ES-I3 (cell line): ENCODE measurements at regions not wholly inside any gene's neighbourhood (a gene's known extent, or its start where the extent isn't known, plus 50 kb on each side); places are given as distances from the start of the nearest gene placed in this dataset.

ENCODE experiments used
- H3K36me3 ChIP-seq: 2 replicates; pipeline ENCODE4 v1.6.1; 2013; ENCODE audit warnings: mild to moderate bottlenecking, low read length, control low read depth, moderate library complexity; ENCODE audit not compliant: insufficient read depth
- H3K4me1 ChIP-seq: 2 replicates; pipeline ENCODE4 v1.6.1; 2013; ENCODE audit warnings: mild to moderate bottlenecking, control low read depth, low read length; ENCODE audit not compliant: insufficient read depth
- H3K9ac ChIP-seq: 2 replicates; pipeline ENCODE4 v1.6.1; 2013; ENCODE audit warnings: low read depth, mild to moderate bottlenecking, low read length, moderate library complexity
- H3K9me3 ChIP-seq: 2 replicates; pipeline ENCODE4 v1.6.1; 2013; ENCODE audit warnings: mild to moderate bottlenecking, low read length, moderate library complexity; ENCODE audit not compliant: control insufficient read depth, insufficient read depth

DNA sequence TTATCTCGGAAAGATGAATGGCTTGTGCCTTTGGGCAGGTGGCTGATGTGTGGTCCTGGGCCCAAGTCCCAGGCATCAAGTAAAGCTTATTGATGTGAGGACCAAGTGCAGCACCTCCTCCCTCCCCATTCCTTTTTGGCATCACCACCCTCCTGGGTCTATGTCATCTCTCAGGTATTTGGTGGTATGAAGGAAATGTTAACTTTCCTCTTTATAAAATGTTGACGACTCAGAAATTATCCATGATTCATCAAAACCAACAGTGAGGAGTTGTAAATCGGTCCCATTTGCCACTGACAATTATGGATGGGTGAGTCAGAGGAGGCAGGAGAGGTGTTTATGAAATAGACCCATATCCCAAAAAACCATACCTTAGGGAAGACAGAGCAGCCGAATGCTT is 229.4 kb upstream of the GATB start:
- Histone ChIP-seq H3K9ac (no peak overlapping the region), H3K4me1 (peaks cover 22% of the 10 kb centered on the region), H3K36me3 (no peaks in the 10 kb centered on the region)

GRCh38 chr4:151988591-151988990 is 227.8 kb upstream of the GATB start:
- no peaks in the 10 kb centered on the region for H3K36me3 ChIP-seq
- H3K4me1 ChIP-seq: peaks cover 22% of the 10 kb centered on the region
- no peak overlapping the region for H3K9ac ChIP-seq
- H3K9me3 ChIP-seq: no peaks in the 10 kb centered on the region

More for the DNA sequence above, 229.4 kb upstream of the GATB start:
- no peaks in the 10 kb centered on the region; the same call in 1 of the 2 replicates for H3K9me3 ChIP-seq

- no peak overlapping the region for H3K9ac ChIP-seq
- peaks cover 14% of the 10 kb centered on the region for H3K4me1 ChIP-seq
- no peaks in the 10 kb centered on the region for H3K36me3 ChIP-seq
- H3K9me3 ChIP-seq: no peaks in the 10 kb centered on the region
These were observed 226.8 kb upstream of the GATB start for GRCh38 chr4:151987606-151988005.

GRCh38 chr4:151983854-151984253 is 223.0 kb upstream of the GATB start:
- no peaks in the 10 kb centered on the region for H3K36me3 ChIP-seq
- no peaks in the 10 kb centered on the region for H3K4me1 ChIP-seq
- no peak overlapping the region for H3K9ac ChIP-seq
- H3K9me3 ChIP-seq: no peaks in the 10 kb centered on the region

- no peak overlapping the region for H3K9ac ChIP-seq
- H3K9me3 ChIP-seq: peaks cover 13% of the 10 kb centered on the region
- H3K36me3 ChIP-seq: no peaks in the 10 kb centered on the region
- no peaks in the 10 kb centered on the region for H3K4me1 ChIP-seq
These were observed 219.0 kb upstream of the GATB start for GRCh38 chr4:151979819-151980218.

GRCh38 chr4:151968643-151969042 is 207.8 kb upstream of the GATB start:
- no peaks in the 10 kb centered on the region for H3K9me3 ChIP-seq
- H3K9ac ChIP-seq: no peak overlapping the region
- H3K36me3 ChIP-seq: no peaks in the 10 kb centered on the region
- H3K4me1 ChIP-seq: no peaks in the 10 kb centered on the region

GRCh38 chr4:151967074-151967473 is 206.3 kb upstream of the GATB start:
- no peak overlapping the region for H3K9ac ChIP-seq
- H3K4me1 ChIP-seq: no peaks in the 10 kb centered on the region
- H3K36me3 ChIP-seq: no peaks in the 10 kb centered on the region
- H3K9me3 ChIP-seq: no peaks in the 10 kb centered on the region

GRCh38 chr4:151962138-151962823 is 201.5 kb upstream of the GATB start:
- H3K9me3 ChIP-seq: no peaks in the 10 kb centered on the region
- no peak overlapping the region for H3K9ac ChIP-seq
- H3K4me1 ChIP-seq: peaks cover 2% of the 10 kb centered on the region
- no peaks in the 10 kb centered on the region; the same call in 1 of the 2 replicates for H3K36me3 ChIP-seq

- Histone ChIP-seq H3K9ac (no peak overlapping the region), H3K4me1 (peaks cover 5% of the 10 kb centered on the region), H3K9me3 (no peaks in the 10 kb centered on the region), H3K36me3 (no peaks in the 10 kb centered on the region; the same call in 1 of the 2 replicates)
These were observed 200.6 kb upstream of the GATB start for GRCh38 chr4:151961456-151961855.

GRCh38 chr4:151960449-151961230 is 199.8 kb upstream of the GATB start:
- Histone ChIP-seq H3K9me3 (no peaks in the 10 kb centered on the region), H3K9ac (no peak overlapping the region), H3K4me1 (peaks cover 5% of the 10 kb centered on the region), H3K36me3 (no peaks in the 10 kb centered on the region; the same call in 1 of the 2 replicates)

DNA sequence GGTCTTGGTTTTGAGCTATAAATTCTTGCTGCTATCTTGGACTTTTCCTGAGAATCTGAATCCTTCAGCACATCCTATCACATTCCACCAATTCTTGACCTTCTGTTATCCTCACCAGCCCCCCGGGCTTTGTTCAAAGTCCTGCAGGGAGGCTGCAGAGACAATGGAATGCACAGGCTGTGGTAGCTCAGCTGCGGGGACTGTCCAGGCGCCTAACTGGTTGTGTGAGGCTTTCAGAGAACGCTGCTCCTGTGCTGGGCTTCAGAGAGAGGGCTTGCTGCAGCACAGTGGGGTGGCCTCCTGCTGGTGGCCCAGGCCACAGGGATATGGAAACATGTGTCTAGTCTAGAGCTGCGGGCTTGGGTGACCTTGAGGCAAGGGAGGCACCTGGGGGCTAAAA is 196.3 kb upstream of the GATB start:
- Histone ChIP-seq H3K9me3 (no peaks in the 10 kb centered on the region), H3K36me3 (no peaks in the 10 kb centered on the region; the same call in 1 of the 2 replicates), H3K9ac (no peak overlapping the region), H3K4me1 (peaks cover 5% of the 10 kb centered on the region)

DNA sequence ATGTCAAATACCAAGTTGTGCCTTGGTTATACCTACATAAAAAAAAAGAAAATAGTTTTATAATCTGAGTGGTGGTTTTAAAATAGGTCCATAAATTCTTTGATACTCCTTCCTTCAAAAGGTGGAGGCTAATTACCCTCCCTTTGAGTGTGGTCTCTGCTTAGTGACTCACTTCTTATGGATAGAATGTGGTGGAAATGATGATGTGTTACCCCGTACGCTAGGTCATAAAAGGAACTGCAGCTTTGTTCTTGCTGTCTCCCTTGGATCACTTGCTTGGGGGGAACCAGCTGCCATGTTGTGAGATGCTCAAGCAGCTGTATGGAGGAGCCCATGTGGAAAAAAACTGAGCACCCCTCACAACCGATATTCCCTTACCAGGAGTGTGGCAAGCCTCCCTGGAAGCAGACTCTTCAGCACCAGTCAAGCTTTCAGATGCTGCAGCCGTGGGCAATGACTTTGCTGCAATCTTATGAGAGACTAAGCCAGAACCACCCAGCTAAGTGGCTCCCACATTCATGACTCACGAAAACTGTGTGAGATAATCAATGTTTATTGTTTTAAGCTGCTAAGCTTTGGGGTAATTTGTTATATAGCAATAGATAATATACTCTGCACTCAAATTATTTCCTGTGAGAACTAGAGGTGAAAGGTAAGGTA is 195.0 kb upstream of the GATB start:
- Histone ChIP-seq H3K9ac (no peak overlapping the region), H3K36me3 (no peaks in the 10 kb centered on the region; the same call in 1 of the 2 replicates), H3K9me3 (no peaks in the 10 kb centered on the region), H3K4me1 (peaks cover 5% of the 10 kb centered on the region)

DNA sequence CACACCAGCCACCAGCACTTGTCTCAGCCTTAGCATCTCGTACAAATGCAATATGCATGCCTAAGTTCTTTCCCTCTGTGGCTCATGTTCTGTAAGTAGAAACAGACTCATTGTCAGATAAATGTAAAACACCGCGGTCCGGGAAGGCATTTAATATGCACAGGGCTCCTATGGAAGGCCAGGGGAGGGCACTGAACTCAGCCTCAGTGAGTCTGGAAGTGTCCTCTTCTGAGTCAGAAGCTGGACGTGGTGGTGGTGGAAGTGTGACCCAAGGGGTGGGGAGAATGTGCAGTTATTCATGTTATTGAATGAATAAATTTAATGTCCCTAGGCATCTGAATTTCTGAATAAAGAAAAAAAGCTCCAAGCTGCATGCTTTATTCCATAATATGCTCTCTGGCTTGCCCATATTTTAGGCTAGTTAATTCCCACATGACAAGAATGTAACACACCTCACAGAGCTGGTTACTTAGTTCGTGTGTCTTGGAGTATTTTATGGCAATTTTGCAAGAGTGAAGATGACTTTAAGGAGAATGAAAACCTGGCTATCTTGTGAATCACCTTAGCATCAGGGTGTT is 193.1 kb upstream of the GATB start:
- Histone ChIP-seq H3K4me1 (peaks cover 5% of the 10 kb centered on the region), H3K9ac (no peak overlapping the region), H3K36me3 (no peaks in the 10 kb centered on the region; the same call in 1 of the 2 replicates), H3K9me3 (no peaks in the 10 kb centered on the region; the same call in 1 of the 2 replicates)

DNA sequence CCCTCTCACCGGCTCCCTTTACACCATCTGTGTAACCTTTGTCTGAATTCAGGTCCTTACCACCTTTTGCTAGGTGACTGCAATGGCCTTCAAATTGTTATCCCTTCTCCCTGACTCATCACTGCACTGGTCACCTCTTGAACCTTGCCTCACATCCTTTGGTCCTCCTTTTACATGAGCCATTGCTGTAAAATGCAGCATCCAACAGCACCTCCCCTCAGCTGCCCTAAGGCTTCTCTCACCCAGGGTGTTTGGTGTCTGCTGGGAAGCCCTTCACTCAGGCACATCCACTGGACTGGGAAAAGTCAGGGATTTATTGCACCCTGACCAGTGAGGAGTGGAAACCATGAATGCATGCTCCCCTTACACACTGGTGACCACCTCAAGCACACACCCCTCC is 192.5 kb upstream of the GATB start:
- Histone ChIP-seq H3K9ac (no peak overlapping the region), H3K36me3 (no peaks in the 10 kb centered on the region), H3K9me3 (no peaks in the 10 kb centered on the region; the same call in 1 of the 2 replicates), H3K4me1 (peaks cover 5% of the 10 kb centered on the region)
